A549 (cell line): ENCODE measurements at regions not wholly inside any gene's neighbourhood (a gene's known extent, or its start where the extent isn't known, plus 50 kb on each side); places are given as distances from the start of the nearest gene placed in this dataset.

Source experiments
- ATAC-seq, 2 experiments: fragments of 200-7000 bp in 1 of 2; fragments of >200 bp in 1 of 2; cut with Nextera tagmentation in 1 of 2; cut with Tn5 transposase in 1 of 2; 3 replicates each; pipeline versions ENCODE4 v1.8.0 to v1.9.1; 2018 to 2020; ENCODE audit warnings: mild to moderate bottlenecking in 1 of 2, moderate library complexity in 1 of 2
- CTCF ChIA-PET: fragments of 300-600 bp; sonication (Branson Sonifier 250); formaldehyde crosslinking; extraction: SDS; loops from one replicate; lab custom pipeline; 2021; ENCODE audit warnings: antibody characterized with exemption, inconsistent platforms; lab: Yijun Ruan, JAX
- POLR2A ChIA-PET: fragments of 350-600 bp; formaldehyde crosslinking; extraction: SDS; loops from one replicate; lab custom pipeline; 2021; ENCODE audit warnings: antibody characterized with exemption, inconsistent platforms; lab: Yijun Ruan, JAX
- DNase-seq, 2 experiments: peaks; one replicate each; pipeline versions ENCODE4 v3.0.0 to v3.0.0-alpha.2; 2011 to 2016; ENCODE audit warnings: low read depth in 1 of 2, low spot score in 1 of 2
- FAIRE-seq: peaks from 2 replicates; lab custom pipeline; 2011; peaks lifted over from hg19 to GRCh38; lab: Jason Lieb, UNC
- H3K27ac ChIP-seq, 2 experiments: fragments of >200 bp; sonication (Bioruptor Twin); formaldehyde crosslinking; 3 replicates each; pipeline ENCODE4 v1.5.1; 2016 to 2017
- H3K4me1 ChIP-seq: fragments of >200 bp; sonication (Bioruptor Twin); formaldehyde crosslinking; 3 replicates; pipeline ENCODE4 v1.6.1; 2016
- H3K4me2 ChIP-seq: fragments of >200 bp; sonication (Bioruptor Twin); formaldehyde crosslinking; 3 replicates; pipeline ENCODE4 v1.6.1; 2016
- H3K4me3 ChIP-seq: fragments of >200 bp; sonication (Bioruptor Twin); formaldehyde crosslinking; 3 replicates; pipeline ENCODE4 v1.5.1; 2016
- H3K9me3 ChIP-seq: fragments of >200 bp; sonication (Bioruptor Twin); formaldehyde crosslinking; 3 replicates; pipeline ENCODE4 v1.6.1; 2016
- BCL3 ChIP-seq: fragments of >200 bp; sonication (Bioruptor Twin); formaldehyde crosslinking; IDR thresholded peaks from 3 replicates; pipeline ENCODE4 v1.6.1; 2016
- BHLHE40 ChIP-seq: IDR thresholded peaks from 2 replicates; pipeline ENCODE4 v1.6.1; 2012; ENCODE audit warnings: low read depth, low read length, inconsistent platforms
- CBX8 ChIP-seq: fragments of 200-600 bp; sonication (generic); IDR thresholded peaks from 2 replicates; pipeline ENCODE4 v1.6.1; 2016
- CEBPB ChIP-seq, 2 experiments: fragments of >200 bp in 1 of 2; sonication (Bioruptor Twin) in 1 of 2; formaldehyde crosslinking in 1 of 2; IDR thresholded peaks; 2 replicates each; pipeline ENCODE4 v1.6.1; 2012 to 2016
- EHF ChIP-seq: fragments of 250-450 bp; sonication (Bioruptor Pico); IDR thresholded peaks from 2 replicates; pipeline ENCODE4 v1.5.0; 2020; ENCODE audit warnings: mild to moderate bottlenecking
- ELK1 ChIP-seq: fragments of 150-350 bp; IDR thresholded peaks from 2 replicates; pipeline ENCODE4 v1.6.1; 2014; ENCODE audit warnings: low read depth, mild to moderate bottlenecking, low read length
- EP300 ChIP-seq, 2 experiments: fragments of >200 bp; sonication (Bioruptor Twin); formaldehyde crosslinking; IDR thresholded peaks; 2 replicates in 1 of 2; 3 replicates in 1 of 2; pipeline ENCODE4 v1.6.1; 2016 to 2017
- FOSL2 ChIP-seq, 2 experiments: fragments of 450-650 bp in 1 of 2; fragments of >200 bp in 1 of 2; sonication (Bioruptor Twin) in 1 of 2; formaldehyde crosslinking; IDR thresholded peaks; 2 replicates each; pipeline versions ENCODE4 v1.5.0 to v1.6.1; 2016 to 2020; ENCODE audit warnings: mild to moderate bottlenecking in 1 of 2, moderate library complexity in 1 of 2
- GATA3 ChIP-seq: IDR thresholded peaks from 2 replicates; pipeline ENCODE4 v1.6.1; 2012; ENCODE audit warnings: borderline replicate concordance
- HDAC2 ChIP-seq: fragments of 200-600 bp; sonication (generic); IDR thresholded peaks from 2 replicates; pipeline ENCODE4 v1.6.1; 2016
- JUNB ChIP-seq: fragments of >200 bp; sonication (Bioruptor Twin); formaldehyde crosslinking; IDR thresholded peaks from 2 replicates; pipeline ENCODE4 v1.6.1; 2016
- MAX ChIP-seq: IDR thresholded peaks from 2 replicates; pipeline ENCODE4 v1.6.1; 2012
- MYC ChIP-seq: IDR thresholded peaks from 2 replicates; pipeline ENCODE4 v1.6.1; 2012; ENCODE audit warnings: mild to moderate bottlenecking, inconsistent platforms, low read length, improper control_type of control experiment, borderline replicate concordance
- PBX3 ChIP-seq: IDR thresholded peaks from 2 replicates; pipeline ENCODE4 v1.6.1; 2012
- POLR2AphosphoS2 ChIP-seq: conservative IDR thresholded peaks from 2 replicates; pipeline ENCODE4 v1.6.1; 2012; ENCODE audit warnings: low read length, improper control_type of control experiment, inconsistent platforms
- RARB ChIP-seq: fragments of 250-450 bp; sonication (Bioruptor Pico); IDR thresholded peaks from 2 replicates; pipeline ENCODE4 v1.8.0; 2021; ENCODE audit warnings: mild to moderate bottlenecking, moderate library complexity
- SREBF2 ChIP-seq: fragments of 450-650 bp; IDR thresholded peaks from 2 replicates; pipeline ENCODE4 v1.6.1; 2014; ENCODE audit warnings: mild to moderate bottlenecking, moderate library complexity
- TP53 ChIP-seq: fragments of 250-450 bp; sonication (Bioruptor Pico); IDR thresholded peaks from 2 replicates; pipeline ENCODE4 v1.5.0; 2021; ENCODE audit warnings: mild to moderate bottlenecking, moderate library complexity
- USF2 ChIP-seq: fragments of 450-650 bp; IDR thresholded peaks from 2 replicates; pipeline ENCODE4 v1.6.1; 2014; ENCODE audit warnings: antibody characterized with exemption
- ZC3H11A ChIP-seq: fragments of 450-650 bp; IDR thresholded peaks from 2 replicates; pipeline ENCODE4 v1.6.1; 2014; ENCODE audit warnings: antibody characterized with exemption, mild to moderate bottlenecking
- ZNF302 ChIP-seq: fragments of 250-450 bp; sonication (Bioruptor Pico); IDR thresholded peaks from 2 replicates; pipeline ENCODE4 v1.9.0; 2021; ENCODE audit warnings: inconsistent platforms, mild to moderate bottlenecking, moderate library complexity
- WGBS: methylation state at CpG from one replicate; pipeline ENCODE4 v1.1.6; 2017; ENCODE audit errors: missing lambda C conversion rate; 5-methylcytosine and 5-hydroxymethylcytosine counted together
- TF ChIP-seq, protein P1 (sequence below): fragments of >200 bp; sonication (Bioruptor Twin); formaldehyde crosslinking; IDR thresholded peaks from 3 replicates; pipeline ENCODE4 v1.5.1; 2016

GRCh38 chr13:74023484-74023883 lies 110.7 kb downstream of the KLF12 start (continued):
- TF ChIP-seq, protein P1, sequence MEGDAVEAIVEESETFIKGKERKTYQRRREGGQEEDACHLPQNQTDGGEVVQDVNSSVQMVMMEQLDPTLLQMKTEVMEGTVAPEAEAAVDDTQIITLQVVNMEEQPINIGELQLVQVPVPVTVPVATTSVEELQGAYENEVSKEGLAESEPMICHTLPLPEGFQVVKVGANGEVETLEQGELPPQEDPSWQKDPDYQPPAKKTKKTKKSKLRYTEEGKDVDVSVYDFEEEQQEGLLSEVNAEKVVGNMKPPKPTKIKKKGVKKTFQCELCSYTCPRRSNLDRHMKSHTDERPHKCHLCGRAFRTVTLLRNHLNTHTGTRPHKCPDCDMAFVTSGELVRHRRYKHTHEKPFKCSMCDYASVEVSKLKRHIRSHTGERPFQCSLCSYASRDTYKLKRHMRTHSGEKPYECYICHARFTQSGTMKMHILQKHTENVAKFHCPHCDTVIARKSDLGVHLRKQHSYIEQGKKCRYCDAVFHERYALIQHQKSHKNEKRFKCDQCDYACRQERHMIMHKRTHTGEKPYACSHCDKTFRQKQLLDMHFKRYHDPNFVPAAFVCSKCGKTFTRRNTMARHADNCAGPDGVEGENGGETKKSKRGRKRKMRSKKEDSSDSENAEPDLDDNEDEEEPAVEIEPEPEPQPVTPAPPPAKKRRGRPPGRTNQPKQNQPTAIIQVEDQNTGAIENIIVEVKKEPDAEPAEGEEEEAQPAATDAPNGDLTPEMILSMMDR = no peak

DNA sequence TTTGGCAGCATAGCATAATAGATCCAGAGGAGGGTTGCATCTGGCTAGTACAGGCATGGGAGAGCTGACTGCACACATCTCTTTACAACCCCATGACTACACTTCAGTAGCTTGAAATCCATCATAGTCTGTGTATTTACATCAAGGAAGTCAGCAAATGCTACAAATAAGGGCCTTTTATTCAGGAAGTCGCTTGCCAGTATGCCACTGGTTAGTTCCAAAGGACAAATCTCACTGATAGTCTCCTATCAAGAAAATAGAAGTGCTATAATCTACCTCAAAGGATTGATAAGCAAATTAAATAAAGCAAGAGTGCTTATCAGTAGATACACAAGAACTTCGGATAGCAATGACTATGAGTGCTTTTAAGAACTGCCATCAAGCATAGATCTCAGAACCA lies 112.7 kb downstream of the KLF12 start:
- ATAC-seq = no peak
- CTCF ChIA-PET = no interaction called here
- Histone ChIP-seq H3K4me1 (no peaks in the 10 kb centered on the region), H3K27ac (no peak overlapping the region), H3K4me3 (no peak overlapping the region), H3K4me2 (no peak overlapping the region), H3K9me3 (no peaks in the 10 kb centered on the region)
- WGBS = 51% methylated on average over 2 of the region's 2 CpGs
- POLR2A ChIA-PET = no interaction called here
- no peak for FAIRE-seq
- DNase-seq = no peak
- no peak for TF ChIP-seq TP53 (CRISPR knock-in tag)
- no peak for TF ChIP-seq CBX8
- TF ChIP-seq JUNB = no peak
- TF ChIP-seq BHLHE40 = no peak
- no peak for TF ChIP-seq ELK1
- TF ChIP-seq MYC = no peak
- no peak for TF ChIP-seq ZNF302 (CRISPR knock-in tag)
- no peak for TF ChIP-seq CEBPB (IDR thresholded peaks at IDR 0.05)
- TF ChIP-seq MAX = no peak
- TF ChIP-seq ZC3H11A = no peak
- TF ChIP-seq BCL3 = no peak
- TF ChIP-seq FOSL2 (IDR thresholded peaks at IDR 0.05) = no peak
- TF ChIP-seq FOSL2 (CRISPR knock-in tag; IDR thresholded peaks at IDR 0.05) = no peak
- TF ChIP-seq GATA3 = no peak
- TF ChIP-seq HDAC2 = no peak
- no peak for TF ChIP-seq PBX3
- TF ChIP-seq EHF = no peak
- no peak for TF ChIP-seq SREBF2
- TF ChIP-seq POLR2AphosphoS2 = no peak
- TF ChIP-seq RARB (CRISPR knock-in tag) = no peak

DNA sequence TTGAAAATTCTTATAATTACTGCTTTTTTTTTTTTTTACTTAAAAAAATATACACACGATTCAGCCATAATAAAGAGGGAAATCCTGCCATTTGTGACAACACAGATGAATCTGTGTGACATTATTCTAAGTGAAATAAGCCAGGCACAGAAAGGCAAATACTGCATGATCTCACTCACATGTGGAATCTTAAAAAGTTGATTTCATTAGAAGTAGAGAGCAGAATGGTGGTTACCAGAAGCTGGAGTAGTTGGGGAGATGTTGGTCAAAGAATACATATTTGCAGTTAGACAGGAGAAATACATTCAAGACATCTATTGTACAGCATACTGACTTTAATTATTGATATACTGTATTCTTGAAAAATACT lies 116.2 kb downstream of the KLF12 start:
- H3K27ac ChIP-seq = no peak overlapping the region
- FAIRE-seq (no peak), ATAC-seq (no peak), DNase-seq (no peak)
- WGBS = 81% methylated on average over 1 of the region's 1 CpG
- TF ChIP-seq ZNF302 (CRISPR knock-in tag) = no peak
- TF ChIP-seq BHLHE40 = no peak
- no peak for TF ChIP-seq ELK1
- no peak for TF ChIP-seq HDAC2
- no peak for TF ChIP-seq USF2
- TF ChIP-seq EP300 (IDR thresholded peaks at IDR 0.05) = no peak
- POLR2A ChIA-PET = no interaction called here
- H3K9me3 ChIP-seq = no peaks in the 10 kb centered on the region
- H3K4me2 ChIP-seq = no peak overlapping the region
- no peaks in the 10 kb centered on the region for H3K4me1 ChIP-seq
- CTCF ChIA-PET = interaction anchor here (0.7 kb wide), 1 partner anchor 343 kb away, joined by 3 read pairs; no protein-coding TSS in a partner anchor
- no peak overlapping the region for H3K4me3 ChIP-seq
